Mucosa of descending colon (tissue), 3 donors: ENCODE measurements at regions not wholly inside any gene's neighbourhood (a gene's known extent, or its start where the extent isn't known, plus 50 kb on each side); places are given as distances from the start of the nearest gene placed in this dataset.
A peak's percentile ranks its signal among the peaks of the same experiment; 100 is the strongest.

Experiments
- ATAC-seq: fragments of 200-7000 bp; cut with Tn5 transposase; one replicate; pipeline ENCODE4 v1.9.1; 2020; ENCODE audit warnings: mild to moderate bottlenecking, moderate library complexity
- DNase-seq, 3 donors: peaks; one replicate each; pipeline ENCODE4 v3.0.0-alpha.2; 2020
- H3K36me3 ChIP-seq: fragments of 200-600 bp; one replicate; pipeline ENCODE4 v1.8.0; 2021; ENCODE audit warnings: low read depth, mild to moderate bottlenecking
- H3K4me1 ChIP-seq: fragments of 200-600 bp; one replicate; pipeline ENCODE4 v1.8.0; 2021; ENCODE audit warnings: low read depth, mild to moderate bottlenecking
- H3K4me3 ChIP-seq: fragments of 200-600 bp; one replicate; pipeline ENCODE4 v1.8.0; 2021; ENCODE audit warnings: mild to moderate bottlenecking
- H3K9me3 ChIP-seq: fragments of 200-600 bp; one replicate; pipeline ENCODE4 v1.8.0; 2021; ENCODE audit warnings: mild to moderate bottlenecking
- intact Hi-C, 2 donors: fragments of 100-400 bp; cut with DNase I in 1 of 2; cut with micrococcal nuclease in 1 of 2; formaldehyde crosslinking; loops; one replicate each; pipeline versions ENCODE4 v1.11.0 to v1.11.1; 2022; cut with DNase I, micrococcal nuclease
- TF ChIP-seq, protein P1 (sequence below): fragments of 200-600 bp; IDR thresholded peaks from one replicate; pipeline ENCODE4 v1.8.0; 2022; ENCODE audit warnings: antibody characterized with exemption, mild to moderate bottlenecking
- donor health status: DM: no; HTN: no; CAD: no; lungs with moderate emphysema.
- donor health status: DM: no; HTN: no; CAD: no.
- donor health status: DM: no; HTN: yes; CAD: no.

DNA sequence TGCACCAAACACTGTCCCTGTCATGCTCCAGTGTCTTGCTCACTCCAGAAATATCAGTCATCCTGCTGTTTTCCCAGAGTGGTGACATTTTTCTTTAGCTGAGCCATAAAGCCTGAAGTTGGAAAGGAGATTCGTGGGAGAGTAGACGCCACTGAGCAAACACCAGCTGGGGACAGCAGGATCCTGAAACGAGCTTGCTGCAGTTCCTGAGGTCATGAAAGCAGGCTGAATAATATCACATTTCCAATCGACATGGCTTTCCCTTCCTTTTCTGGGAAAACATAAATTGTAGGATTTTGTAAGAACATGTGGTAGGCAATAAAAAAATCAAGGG lies 276.4 kb downstream of the CDCA7 start:
- DNase-seq (peak in 1 of 3 donors; percentile 12), ATAC-seq (peak; percentile 24)
- Histone ChIP-seq H3K9me3 (no peaks in the 10 kb centered on the region), H3K4me3 (no peak overlapping the region), H3K4me1 (no peaks in the 10 kb centered on the region), H3K36me3 (no peaks in the 10 kb centered on the region)
- intact Hi-C loops = no loop called here
- TF ChIP-seq, protein P1, sequence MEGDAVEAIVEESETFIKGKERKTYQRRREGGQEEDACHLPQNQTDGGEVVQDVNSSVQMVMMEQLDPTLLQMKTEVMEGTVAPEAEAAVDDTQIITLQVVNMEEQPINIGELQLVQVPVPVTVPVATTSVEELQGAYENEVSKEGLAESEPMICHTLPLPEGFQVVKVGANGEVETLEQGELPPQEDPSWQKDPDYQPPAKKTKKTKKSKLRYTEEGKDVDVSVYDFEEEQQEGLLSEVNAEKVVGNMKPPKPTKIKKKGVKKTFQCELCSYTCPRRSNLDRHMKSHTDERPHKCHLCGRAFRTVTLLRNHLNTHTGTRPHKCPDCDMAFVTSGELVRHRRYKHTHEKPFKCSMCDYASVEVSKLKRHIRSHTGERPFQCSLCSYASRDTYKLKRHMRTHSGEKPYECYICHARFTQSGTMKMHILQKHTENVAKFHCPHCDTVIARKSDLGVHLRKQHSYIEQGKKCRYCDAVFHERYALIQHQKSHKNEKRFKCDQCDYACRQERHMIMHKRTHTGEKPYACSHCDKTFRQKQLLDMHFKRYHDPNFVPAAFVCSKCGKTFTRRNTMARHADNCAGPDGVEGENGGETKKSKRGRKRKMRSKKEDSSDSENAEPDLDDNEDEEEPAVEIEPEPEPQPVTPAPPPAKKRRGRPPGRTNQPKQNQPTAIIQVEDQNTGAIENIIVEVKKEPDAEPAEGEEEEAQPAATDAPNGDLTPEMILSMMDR = no peak

DNA sequence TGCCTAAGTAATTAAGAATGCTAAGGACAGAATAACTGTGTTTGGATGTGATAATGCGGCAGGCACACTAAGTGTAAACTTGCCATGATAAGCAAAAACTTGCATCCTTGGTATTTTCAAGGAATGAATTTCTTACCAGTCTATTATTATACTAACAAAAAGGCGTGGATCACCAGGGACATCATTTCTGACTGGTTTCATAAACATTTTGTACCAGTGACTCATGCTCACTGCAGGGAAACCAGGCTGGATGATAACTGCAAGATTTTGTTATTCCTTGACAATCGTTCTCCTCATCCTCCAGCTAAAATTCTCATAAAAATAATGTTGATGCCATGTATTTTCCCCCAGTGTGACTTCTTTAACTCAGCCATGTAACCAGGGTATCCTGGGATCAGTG lies 289.5 kb downstream of the CDCA7 start:
- no peak for ATAC-seq
- Histone ChIP-seq H3K36me3 (no peaks in the 10 kb centered on the region), H3K9me3 (no peaks in the 10 kb centered on the region), H3K4me1 (no peaks in the 10 kb centered on the region), H3K4me3 (no peak overlapping the region)
- intact Hi-C loops = no loop called here
- TF ChIP-seq, protein P1 = no peak
- no peak for DNase-seq

DNA sequence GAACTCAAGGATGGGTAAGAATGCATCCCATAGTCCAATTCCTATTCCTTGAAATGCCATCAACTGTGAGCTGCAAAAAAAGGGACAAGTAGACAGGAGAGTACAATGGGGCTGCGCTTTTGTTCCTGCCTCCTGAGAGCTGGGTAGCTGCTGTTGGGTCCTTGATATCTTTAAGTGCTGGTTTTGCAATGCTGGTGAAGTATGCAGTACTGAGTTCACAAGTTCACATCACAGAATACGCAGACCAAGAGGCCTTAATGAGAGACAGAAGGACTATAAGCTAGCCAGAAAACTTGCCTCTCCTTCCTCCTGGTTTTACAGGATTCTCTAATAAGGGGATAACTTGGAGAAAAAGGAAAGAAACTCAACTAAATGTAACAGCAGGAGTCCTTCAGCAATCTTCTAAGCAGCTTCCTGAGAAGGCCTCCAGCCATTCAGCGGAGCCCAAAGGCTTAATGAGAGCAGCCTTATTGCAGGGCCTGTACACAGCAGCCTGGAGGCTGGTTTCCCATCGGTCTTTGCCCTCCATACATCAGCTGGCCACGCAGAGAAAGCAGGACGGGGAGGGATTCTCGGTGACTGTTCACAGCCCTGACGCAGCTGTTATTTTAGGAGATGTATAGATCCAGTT lies 293.1 kb downstream of the CDCA7 start:
- Histone ChIP-seq H3K4me1 (no peaks in the 10 kb centered on the region), H3K4me3 (no peak overlapping the region), H3K36me3 (no peaks in the 10 kb centered on the region), H3K9me3 (no peaks in the 10 kb centered on the region)
- ATAC-seq (no peak), DNase-seq (no peak)
- intact Hi-C loops = no loop called here
- TF ChIP-seq, protein P1 = no peak

DNA sequence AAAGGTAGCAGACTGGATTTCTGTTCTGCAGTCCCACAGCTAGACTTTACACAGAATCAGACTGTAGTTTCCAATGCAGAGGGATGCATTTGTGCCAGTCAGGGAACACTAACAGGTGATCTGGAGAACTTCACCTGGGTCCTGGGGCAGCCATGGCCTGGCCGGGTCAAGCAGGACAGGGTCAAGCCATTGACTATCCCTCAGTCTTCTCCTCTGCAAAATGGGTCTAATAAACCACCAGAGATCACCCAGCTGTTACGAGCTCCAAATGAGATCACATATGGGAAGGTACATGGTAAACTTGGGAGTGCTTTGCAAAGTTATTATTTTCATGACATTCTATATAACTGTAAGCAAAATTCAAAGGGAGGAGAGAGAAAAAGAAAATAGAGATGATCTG lies 294.1 kb downstream of the CDCA7 start:
- H3K36me3 ChIP-seq = no peaks in the 10 kb centered on the region
- H3K9me3 ChIP-seq = no peaks in the 10 kb centered on the region
- H3K4me3 ChIP-seq = no peak overlapping the region
- intact Hi-C loops = no loop called here
- DNase-seq (no peak), ATAC-seq (no peak)
- no peaks in the 10 kb centered on the region for H3K4me1 ChIP-seq
- TF ChIP-seq, protein P1 = no peak

DNA sequence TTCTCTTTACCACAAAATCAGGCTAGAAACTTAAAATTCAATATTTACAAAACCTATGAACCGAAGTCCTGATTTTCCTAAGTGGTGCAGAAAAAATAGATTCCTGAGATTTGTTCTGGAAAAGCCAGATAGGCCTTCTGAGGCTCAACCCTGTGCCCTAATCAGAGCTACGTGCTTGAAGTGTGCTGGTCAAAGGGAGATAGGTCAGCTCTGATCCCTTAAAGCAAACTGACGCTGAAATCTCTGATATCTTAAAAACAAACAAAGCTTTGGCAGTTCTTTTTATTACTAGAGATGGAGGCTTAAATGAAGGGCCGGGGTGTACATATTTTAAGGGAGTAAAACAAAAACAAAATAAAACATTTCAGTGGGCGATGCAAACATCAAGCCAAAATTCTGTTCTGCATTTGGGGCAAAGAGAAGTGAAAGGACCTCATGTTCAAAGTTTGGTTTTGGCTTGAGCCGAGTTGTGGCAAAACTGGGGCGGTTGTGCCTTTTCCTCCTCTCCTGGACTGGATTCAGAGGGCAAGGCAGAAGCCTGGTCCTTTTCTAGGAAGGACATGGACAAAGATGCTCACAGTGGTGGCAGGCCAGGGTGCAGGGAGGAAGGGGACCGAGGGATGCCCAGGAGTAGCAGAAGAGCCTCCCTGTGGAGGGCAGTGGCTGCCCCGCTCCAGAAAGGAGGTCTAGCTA lies 295.0 kb downstream of the CDCA7 start:
- TF ChIP-seq, protein P1 = no peak
- no peak overlapping the region for H3K4me3 ChIP-seq
- no peaks in the 10 kb centered on the region for H3K4me1 ChIP-seq
- DNase-seq (no peak), ATAC-seq (no peak)
- no peaks in the 10 kb centered on the region for H3K9me3 ChIP-seq
- no peaks in the 10 kb centered on the region for H3K36me3 ChIP-seq
- intact Hi-C loops = no loop called here
